ENCODE measurements at regions not wholly inside any gene's neighbourhood (a gene's known extent, or its start where the extent isn't known, plus 50 kb on each side); places are given as distances from the start of the nearest gene placed in this dataset.
"Not testable (repeated sequence)": the region's sequence is repeated elsewhere in the genome, so short reads cannot be mapped to it uniquely, and the experiment has no call there.

DNA sequence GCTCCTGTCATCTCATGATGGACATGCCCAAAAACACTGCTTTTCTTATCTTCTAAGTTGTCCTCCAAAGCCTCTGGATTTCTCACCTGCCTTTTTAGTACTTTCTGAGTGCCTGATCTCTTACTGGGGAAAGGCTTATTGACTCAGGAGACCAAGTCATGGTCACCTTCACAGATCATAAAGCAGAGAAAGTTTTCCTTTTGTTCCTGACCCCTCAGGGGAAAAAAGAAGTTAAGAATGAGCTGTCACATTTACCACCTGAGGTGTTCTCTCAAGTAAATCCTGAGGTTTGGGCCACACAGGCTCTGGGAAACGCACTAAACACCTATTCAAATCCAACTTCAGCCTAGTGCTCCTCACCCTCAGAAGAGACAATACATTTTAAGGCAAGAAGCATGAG, 119.3 kb upstream of the ALG10B start:
- not testable (repeated sequence) for TF ChIP-seq POLR2A (IDR thresholded peaks at IDR 0.05; ENCODE audit: low read depth, low read length); TAF1 (IDR thresholded peaks at IDR 0.05; ENCODE audit: borderline replicate concordance, low read depth, low read length); POLR2AphosphoS5 (IDR thresholded peaks at IDR 0.05; ENCODE audit: low read depth, low read length)
